ENCODE measurements at regions not wholly inside any gene's neighbourhood (a gene's known extent, or its start where the extent isn't known, plus 50 kb on each side); places are given as distances from the start of the nearest gene placed in this dataset.
A peak's percentile ranks its signal among the peaks of the same experiment; 100 is the strongest.

GRCh38 chr6:91140449-91140848 lies 553.6 kb upstream of the MAP3K7 start:
- DNase-seq (ENCODE audit: low read depth), result no peak

- DNase-seq (ENCODE audit: low read depth), result no peak
Measured at GRCh38 chr6:91137286-91137685, 550.4 kb upstream of the MAP3K7 start.

DNA sequence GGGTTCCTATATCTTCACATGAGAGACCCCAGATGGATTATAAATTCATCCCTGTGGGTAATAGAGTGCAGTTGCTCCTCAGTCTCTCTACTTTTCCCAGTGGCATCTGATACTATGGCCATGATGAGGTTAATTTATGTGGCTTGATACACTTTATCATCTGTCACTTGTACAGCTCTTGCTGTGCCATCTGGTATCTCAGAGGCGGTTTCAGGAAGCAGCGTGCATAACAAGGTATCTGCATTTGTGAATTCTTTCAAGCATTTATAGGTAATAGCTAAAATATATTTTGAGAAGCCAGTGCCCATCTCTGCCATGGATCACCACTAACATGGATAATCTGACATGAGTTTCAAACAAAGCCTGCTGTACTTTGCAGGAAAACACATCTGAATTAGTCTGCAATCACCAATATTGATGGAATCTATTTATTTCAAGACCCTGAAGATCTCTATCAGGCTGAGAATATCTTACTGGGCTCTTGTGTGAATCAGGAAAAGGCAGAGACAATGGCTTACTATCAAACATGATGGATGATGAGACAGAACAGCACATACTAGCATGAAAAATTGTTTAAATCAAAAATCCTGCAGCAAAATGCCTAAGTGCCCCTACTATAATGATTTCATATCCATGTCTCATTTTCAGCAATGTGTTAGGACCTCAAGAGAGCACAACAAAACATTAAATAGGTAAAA lies 548.7 kb upstream of the MAP3K7 start:
- DNase-seq (ENCODE audit: low read depth), result no peak

- DNase-seq (ENCODE audit: low read depth), result peak; percentile 0
Measured at GRCh38 chr6:91132461-91132860, 545.6 kb upstream of the MAP3K7 start.

GRCh38 chr6:91130126-91130525 lies 543.3 kb upstream of the MAP3K7 start:
- no peak for DNase-seq (ENCODE audit: low read depth)

GRCh38 chr6:91127752-91128151 lies 540.9 kb upstream of the MAP3K7 start:
- DNase-seq (ENCODE audit: low read depth), result no peak

GRCh38 chr6:91126876-91127275 lies 540.0 kb upstream of the MAP3K7 start:
- no peak for DNase-seq (ENCODE audit: low read depth)

- no peak for DNase-seq (ENCODE audit: low read depth)
Measured at GRCh38 chr6:91117550-91117949, 530.7 kb upstream of the MAP3K7 start.

DNA sequence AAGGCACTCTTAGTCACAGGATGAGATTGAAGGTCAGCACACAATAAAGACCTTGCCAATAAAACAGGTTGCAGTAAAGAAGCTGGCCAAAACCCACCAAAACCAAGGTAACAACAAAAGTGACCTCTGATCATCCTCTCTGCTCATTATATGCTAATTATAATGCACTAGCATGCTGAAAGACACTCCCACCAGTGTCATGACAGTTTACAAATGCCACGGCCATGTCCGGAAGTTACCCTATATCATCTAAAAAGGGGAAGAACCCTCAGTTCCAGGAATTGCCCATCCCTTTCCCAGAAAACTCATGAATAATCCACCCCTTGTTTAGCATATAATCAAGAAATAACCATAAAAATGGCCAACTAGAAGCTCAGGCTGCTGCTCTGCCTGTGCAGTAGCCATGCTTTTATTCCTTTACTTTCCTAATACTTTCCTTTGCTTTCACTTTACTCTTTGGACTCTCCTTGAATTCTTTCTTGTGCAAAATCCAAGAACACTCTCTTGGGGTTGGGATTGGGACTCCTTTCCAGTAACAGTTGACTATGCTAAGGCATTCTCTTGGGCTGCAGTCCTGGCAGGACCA lies 527.3 kb upstream of the MAP3K7 start:
- DNase-seq (ENCODE audit: low read depth), result no peak

GRCh38 chr6:91106083-91106482 lies 519.2 kb upstream of the MAP3K7 start:
- DNase-seq (ENCODE audit: low read depth), result no peak

- no peak for DNase-seq (ENCODE audit: low read depth)
Measured at GRCh38 chr6:91105532-91105931, 518.7 kb upstream of the MAP3K7 start.

DNA sequence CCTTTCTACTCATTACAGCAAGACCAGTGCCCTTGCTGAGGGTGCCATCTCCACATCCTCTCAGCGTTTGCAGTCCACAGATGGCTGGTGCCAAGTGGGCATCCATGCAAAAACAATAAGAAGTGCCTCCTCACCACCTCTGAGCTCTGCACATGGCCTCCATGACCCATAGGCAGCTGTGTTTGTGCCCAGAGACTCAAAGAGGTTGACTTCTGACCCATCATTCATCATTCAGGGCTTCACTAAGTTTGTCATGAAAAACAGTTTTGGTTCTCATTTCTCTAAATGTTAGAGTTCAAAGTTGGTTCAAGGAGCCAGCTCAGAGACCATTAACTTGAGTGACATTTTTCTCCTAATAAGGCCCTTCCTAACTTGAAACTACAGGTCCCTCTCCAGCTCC lies 512.6 kb upstream of the MAP3K7 start:
- no peak for DNase-seq (ENCODE audit: low read depth)

GRCh38 chr6:91098006-91098405 lies 511.1 kb upstream of the MAP3K7 start:
- DNase-seq (ENCODE audit: low read depth), result no peak

DNA sequence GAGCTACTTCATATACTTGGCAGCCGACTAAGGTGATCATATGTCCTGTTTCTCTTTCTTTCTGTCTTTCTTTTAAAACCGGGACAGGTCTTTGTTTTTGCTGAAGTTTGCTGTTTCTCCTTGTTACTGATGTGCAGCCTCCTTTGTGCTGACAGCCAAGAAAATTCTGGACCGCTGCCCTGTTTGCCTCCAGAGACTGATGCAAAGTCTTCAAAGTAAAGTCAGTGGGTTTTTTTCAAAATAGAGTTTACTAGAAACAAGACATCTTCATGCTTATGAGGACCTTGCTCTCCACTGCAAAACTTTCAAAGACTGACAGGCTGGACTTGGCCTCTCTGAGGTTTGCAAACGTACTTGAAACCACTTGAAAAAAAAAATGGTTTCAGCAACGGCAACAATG lies 510.5 kb upstream of the MAP3K7 start:
- no peak for DNase-seq (ENCODE audit: low read depth)

- DNase-seq (ENCODE audit: low read depth), result no peak
Measured at GRCh38 chr6:91094806-91095475, 508.1 kb upstream of the MAP3K7 start.

DNA sequence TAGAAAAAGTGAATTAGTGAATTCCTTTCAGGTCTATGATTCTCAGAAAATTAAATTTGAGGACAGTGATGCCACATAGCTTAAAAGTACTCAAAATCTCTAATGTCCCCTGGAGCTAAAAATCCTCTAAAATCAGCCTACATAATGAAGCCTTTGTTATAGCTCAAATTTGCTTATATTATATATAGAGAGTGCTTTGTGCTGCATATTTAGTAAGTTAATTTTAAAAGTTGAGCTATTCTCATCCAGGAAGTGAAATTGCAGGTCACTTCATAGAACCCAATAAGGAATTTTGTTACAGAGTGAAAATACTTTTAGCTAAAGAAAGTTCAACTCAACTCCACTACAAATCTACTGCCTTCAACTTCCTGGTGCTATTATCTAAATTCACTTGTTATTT lies 507.5 kb upstream of the MAP3K7 start:
- no peak for DNase-seq (ENCODE audit: low read depth)

DNA sequence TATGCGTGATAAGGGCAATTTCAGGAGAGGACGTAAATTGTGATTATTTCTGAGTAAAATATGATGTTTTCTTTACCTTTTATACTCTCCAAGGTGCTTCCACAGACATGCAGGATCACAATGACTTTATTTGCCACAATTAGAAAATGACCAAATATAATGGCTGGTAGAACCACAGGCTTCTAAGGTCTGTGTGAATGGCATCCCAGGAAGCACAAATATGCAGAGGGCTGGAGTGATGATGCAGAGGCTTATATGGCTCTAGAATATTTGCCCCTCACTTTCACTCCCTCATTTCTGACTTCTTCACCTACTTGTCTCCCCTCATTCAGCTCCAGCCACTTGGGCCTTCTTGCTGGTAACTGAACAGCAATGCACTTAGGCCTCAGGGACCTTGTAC lies 502.1 kb upstream of the MAP3K7 start:
- DNase-seq (ENCODE audit: low read depth), result no peak

GRCh38 chr6:91088515-91088914 lies 501.6 kb upstream of the MAP3K7 start:
- DNase-seq (ENCODE audit: low read depth), result no peak

DNA sequence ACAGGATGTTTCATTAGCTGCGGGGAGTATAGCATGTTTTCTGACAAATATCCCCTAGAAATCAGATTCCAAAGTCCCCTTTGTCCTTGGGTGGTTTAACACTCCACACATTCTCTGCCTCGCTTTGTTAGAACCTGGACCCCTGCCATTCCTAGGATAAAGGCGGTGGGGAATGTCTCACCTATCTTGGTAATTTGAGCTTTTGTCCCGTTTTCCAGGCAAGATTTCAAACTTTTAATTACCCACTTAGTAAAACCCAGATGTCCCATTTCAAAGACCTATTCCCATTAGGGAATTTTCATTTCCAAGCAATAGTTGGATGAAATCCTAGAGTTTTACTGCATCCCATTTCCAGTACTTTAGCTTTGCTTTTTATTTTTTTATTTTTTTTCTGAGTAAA lies 501.0 kb upstream of the MAP3K7 start:
- no peak for DNase-seq (ENCODE audit: low read depth)

GRCh38 chr6:91083211-91083610 lies 496.3 kb upstream of the MAP3K7 start:
- DNase-seq (ENCODE audit: low read depth), result no peak

- no peak for DNase-seq (ENCODE audit: low read depth)
Measured at GRCh38 chr6:91082311-91082832, 495.5 kb upstream of the MAP3K7 start.

DNA sequence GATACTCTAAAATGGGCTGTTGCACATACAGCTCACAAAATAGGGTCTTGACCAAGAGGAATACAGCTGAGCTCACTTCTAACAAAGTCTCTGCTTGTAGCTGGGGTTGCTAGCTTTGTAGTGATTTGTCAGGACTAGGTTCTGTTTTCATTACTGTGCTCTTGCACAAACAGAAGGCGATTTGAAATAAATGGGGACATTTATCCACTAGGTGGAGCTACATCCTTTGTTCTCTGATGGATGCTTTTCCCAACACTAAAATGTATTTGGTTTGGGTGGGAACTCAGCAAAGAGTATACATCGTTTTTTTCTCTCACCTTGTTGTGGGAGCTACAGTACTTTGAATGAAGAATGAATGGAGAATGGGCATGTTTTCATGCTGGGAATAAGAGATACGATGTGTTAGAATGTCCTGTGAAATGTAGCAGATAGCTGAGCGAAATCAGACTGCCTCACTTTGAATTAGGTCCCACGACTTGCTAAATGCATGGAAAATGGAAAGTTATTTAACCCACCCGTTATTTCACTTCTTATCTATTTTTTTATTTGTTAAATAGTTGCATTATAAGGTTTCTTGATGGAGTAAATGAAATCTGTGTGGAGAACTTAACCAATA lies 494.7 kb upstream of the MAP3K7 start:
- DNase-seq (ENCODE audit: low read depth), result peak; percentile 9

- no peak for DNase-seq (ENCODE audit: low read depth)
Measured at GRCh38 chr6:91080871-91081270, 494.0 kb upstream of the MAP3K7 start.
